Thyroid gland (tissue), 4 donors: ENCODE measurements at regions not wholly inside any gene's neighbourhood (a gene's known extent, or its start where the extent isn't known, plus 50 kb on each side); places are given as distances from the start of the nearest gene placed in this dataset.

Experiments used
- POLR2A ChIP-seq, 2 donors: fragments of 450-650 bp; IDR thresholded peaks; one replicate each; pipeline ENCODE4 v1.6.1; 2017; ENCODE audit warnings: antibody characterized with exemption in 2 of 2, mild to moderate bottlenecking in 2 of 2, moderate library complexity in 1 of 2
- TF ChIP-seq, protein P1 (sequence below), 6 experiments: fragments of 200-600 bp in 3 of 6; fragments of 450-650 bp in 3 of 6; sonication (generic) in 3 of 6; IDR thresholded peaks; one replicate each; pipeline ENCODE4 v1.5.1; 2016 to 2019; ENCODE audit warnings: antibody characterized with exemption in 6 of 6, mild to moderate bottlenecking in 2 of 6, inconsistent platforms in 1 of 6, moderate library complexity in 1 of 6

- TF ChIP-seq, protein P1, sequence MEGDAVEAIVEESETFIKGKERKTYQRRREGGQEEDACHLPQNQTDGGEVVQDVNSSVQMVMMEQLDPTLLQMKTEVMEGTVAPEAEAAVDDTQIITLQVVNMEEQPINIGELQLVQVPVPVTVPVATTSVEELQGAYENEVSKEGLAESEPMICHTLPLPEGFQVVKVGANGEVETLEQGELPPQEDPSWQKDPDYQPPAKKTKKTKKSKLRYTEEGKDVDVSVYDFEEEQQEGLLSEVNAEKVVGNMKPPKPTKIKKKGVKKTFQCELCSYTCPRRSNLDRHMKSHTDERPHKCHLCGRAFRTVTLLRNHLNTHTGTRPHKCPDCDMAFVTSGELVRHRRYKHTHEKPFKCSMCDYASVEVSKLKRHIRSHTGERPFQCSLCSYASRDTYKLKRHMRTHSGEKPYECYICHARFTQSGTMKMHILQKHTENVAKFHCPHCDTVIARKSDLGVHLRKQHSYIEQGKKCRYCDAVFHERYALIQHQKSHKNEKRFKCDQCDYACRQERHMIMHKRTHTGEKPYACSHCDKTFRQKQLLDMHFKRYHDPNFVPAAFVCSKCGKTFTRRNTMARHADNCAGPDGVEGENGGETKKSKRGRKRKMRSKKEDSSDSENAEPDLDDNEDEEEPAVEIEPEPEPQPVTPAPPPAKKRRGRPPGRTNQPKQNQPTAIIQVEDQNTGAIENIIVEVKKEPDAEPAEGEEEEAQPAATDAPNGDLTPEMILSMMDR (IDR thresholded peaks at IDR 0.05) = no peak
- no peak for TF ChIP-seq POLR2A (IDR thresholded peaks at IDR 0.05)
Observed at GRCh38 chr18:57901825-57902589, 98.9 kb upstream of the ATP8B1 start.
